Neural progenitor cell (in vitro differentiated cells): ENCODE measurements at regions not wholly inside any gene's neighbourhood (a gene's known extent, or its start where the extent isn't known, plus 50 kb on each side); places are given as distances from the start of the nearest gene placed in this dataset.
A peak's percentile ranks its signal among the peaks of the same experiment; 100 is the strongest.

ENCODE experiments used
- DNase-seq: peaks from one replicate; pipeline ENCODE4 v3.0.0-alpha.2; 2016; ENCODE audit warnings: low spot score
- H2AFZ ChIP-seq: fragments of 200-600 bp; sonication (generic); replicated peaks from 2 replicates; pipeline ENCODE4 v1.6.1; 2016; ENCODE audit warnings: antibody characterized with exemption
- H3F3A ChIP-seq: fragments of 200-600 bp; sonication (generic); 2 replicates; pipeline ENCODE4 v1.6.1; 2016; ENCODE audit warnings: antibody characterized with exemption, low read depth
- H3K27ac ChIP-seq: fragments of 200-600 bp; sonication (generic); 2 replicates; pipeline ENCODE4 v1.5.1; 2016; ENCODE audit warnings: mild to moderate bottlenecking
- H3K27me3 ChIP-seq: fragments of 200-600 bp; sonication (generic); 2 replicates; pipeline ENCODE4 v1.6.1; 2016; ENCODE audit warnings: mild to moderate bottlenecking, moderate library complexity
- H3K36me3 ChIP-seq: fragments of 200-600 bp; sonication (generic); 2 replicates; pipeline ENCODE4 v1.5.1; 2016
- H3K4me1 ChIP-seq: fragments of 200-600 bp; sonication (generic); 2 replicates; pipeline ENCODE4 v1.6.1; 2016; ENCODE audit warnings: mixed run types
- H3K4me2 ChIP-seq: fragments of 200-600 bp; sonication (generic); 2 replicates; pipeline ENCODE4 v1.6.1; 2016
- H3K4me3 ChIP-seq: fragments of 200-600 bp; sonication (generic); 2 replicates; pipeline ENCODE4 v1.5.1; 2016
- H3K79me2 ChIP-seq: fragments of 200-600 bp; sonication (generic); 2 replicates; pipeline ENCODE4 v1.6.1; 2016; ENCODE audit warnings: low read depth
- H3K9ac ChIP-seq: fragments of 200-600 bp; sonication (generic); 2 replicates; pipeline ENCODE4 v1.6.1; 2016
- H3K9me3 ChIP-seq: fragments of 200-600 bp; sonication (generic); 2 replicates; pipeline ENCODE4 v1.5.1; 2016; ENCODE audit warnings: low read depth
- H4K20me1 ChIP-seq: fragments of 200-600 bp; sonication (generic); 2 replicates; pipeline ENCODE4 v1.6.1; 2016; ENCODE audit warnings: low read depth
- H3K27ac Mint-ChIP-seq: 3 replicates; pipeline ENCODE4 v1.8.0; 2021; ENCODE audit warnings: mixed read lengths
- H3K27me3 Mint-ChIP-seq: 2 replicates; pipeline ENCODE4 v1.8.0; 2022; ENCODE audit warnings: low read depth, mild to moderate bottlenecking, inconsistent platforms, moderate library complexity, mixed read lengths; ENCODE audit not compliant: insufficient read depth
- H3K36me3 Mint-ChIP-seq: 3 replicates; pipeline ENCODE4 v1.8.0; 2021; ENCODE audit warnings: mixed read lengths
- H3K4me1 Mint-ChIP-seq: 3 replicates; pipeline ENCODE4 v1.8.0; 2021; ENCODE audit warnings: mixed read lengths
- H3K4me3 Mint-ChIP-seq: 3 replicates; pipeline ENCODE4 v1.8.0; 2021; ENCODE audit warnings: mild to moderate bottlenecking, moderate library complexity, mixed read lengths
- H3K9me3 Mint-ChIP-seq: 3 replicates; pipeline ENCODE4 v1.8.0; 2020; ENCODE audit warnings: mixed read lengths
- EZH2 ChIP-seq: fragments of 200-600 bp; sonication (generic); IDR thresholded peaks from 2 replicates; pipeline ENCODE4 v1.6.1; 2017; ENCODE audit warnings: antibody characterized with exemption, mild to moderate bottlenecking, moderate library complexity
- EZH2phosphoT487 ChIP-seq: fragments of 200-600 bp; sonication (generic); IDR thresholded peaks from 2 replicates; pipeline ENCODE4 v1.6.1; 2017; ENCODE audit warnings: antibody characterized with exemption
- TF ChIP-seq, protein P1 (sequence below): fragments of 200-600 bp; sonication (generic); IDR thresholded peaks from 2 replicates; pipeline ENCODE4 v1.5.1; 2017; ENCODE audit warnings: antibody characterized with exemption, mild to moderate bottlenecking

DNA sequence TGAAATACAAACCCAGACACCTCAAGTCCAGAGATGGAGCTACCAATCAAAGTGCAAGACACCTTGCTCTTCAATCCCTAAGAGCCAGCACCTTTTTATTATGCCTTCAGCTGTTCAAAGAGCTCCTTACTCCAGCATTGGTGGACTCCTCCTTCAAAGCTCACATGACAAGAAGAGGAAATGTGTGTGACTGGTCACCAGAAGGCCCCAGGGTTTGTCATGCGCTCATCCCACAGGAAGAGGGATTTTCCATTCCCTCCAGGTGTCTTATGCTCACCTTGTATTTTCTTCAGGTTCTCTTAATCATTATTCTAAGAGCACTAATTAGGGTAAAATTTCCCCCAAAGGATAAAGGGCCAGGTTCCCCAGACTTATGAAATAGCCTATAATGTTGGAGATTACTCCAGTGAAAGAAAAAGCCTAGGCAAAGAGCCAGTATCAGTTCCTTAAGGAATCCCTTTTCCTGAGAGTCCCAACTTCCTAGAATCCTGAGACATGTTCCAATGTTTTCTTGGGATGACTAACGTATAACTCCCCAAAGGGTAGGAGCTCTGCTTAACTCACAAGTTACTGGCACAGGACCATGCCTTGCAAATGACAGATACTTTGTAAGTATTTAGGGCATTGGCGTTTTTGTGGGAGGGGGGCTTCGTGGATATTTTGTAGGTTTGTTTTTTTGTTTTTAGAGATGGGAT, 56.9 kb upstream of the SOX9 start:
- Histone ChIP-seq H3K27ac (no peak overlapping the region), H3K27me3 (no peaks in the 10 kb centered on the region), H3K4me1 (peaks cover 8% of the 10 kb centered on the region), H3K9me3 (no peaks in the 10 kb centered on the region), H3K79me2 (no peaks in the 10 kb centered on the region), H3K36me3 (no peaks in the 10 kb centered on the region), H3F3A (no peaks in the 10 kb centered on the region), H3K9ac (no peak overlapping the region), H4K20me1 (no peaks in the 10 kb centered on the region), H3K4me2 (no peak overlapping the region), H3K4me3 (no peak overlapping the region), H2AFZ (no peak overlapping the region)
- Mint-ChIP-seq H3K27me3 (no peaks in the 10 kb centered on the region), H3K27ac (no peak overlapping the region), H3K4me3 (no peak overlapping the region), H3K9me3 (no peaks in the 10 kb centered on the region), H3K36me3 (no peaks in the 10 kb centered on the region), H3K4me1 (no peaks in the 10 kb centered on the region)
- DNase-seq = no peak
- TF ChIP-seq EZH2phosphoT487 = no peak
- TF ChIP-seq EZH2 = no peak
- TF ChIP-seq, protein P1, sequence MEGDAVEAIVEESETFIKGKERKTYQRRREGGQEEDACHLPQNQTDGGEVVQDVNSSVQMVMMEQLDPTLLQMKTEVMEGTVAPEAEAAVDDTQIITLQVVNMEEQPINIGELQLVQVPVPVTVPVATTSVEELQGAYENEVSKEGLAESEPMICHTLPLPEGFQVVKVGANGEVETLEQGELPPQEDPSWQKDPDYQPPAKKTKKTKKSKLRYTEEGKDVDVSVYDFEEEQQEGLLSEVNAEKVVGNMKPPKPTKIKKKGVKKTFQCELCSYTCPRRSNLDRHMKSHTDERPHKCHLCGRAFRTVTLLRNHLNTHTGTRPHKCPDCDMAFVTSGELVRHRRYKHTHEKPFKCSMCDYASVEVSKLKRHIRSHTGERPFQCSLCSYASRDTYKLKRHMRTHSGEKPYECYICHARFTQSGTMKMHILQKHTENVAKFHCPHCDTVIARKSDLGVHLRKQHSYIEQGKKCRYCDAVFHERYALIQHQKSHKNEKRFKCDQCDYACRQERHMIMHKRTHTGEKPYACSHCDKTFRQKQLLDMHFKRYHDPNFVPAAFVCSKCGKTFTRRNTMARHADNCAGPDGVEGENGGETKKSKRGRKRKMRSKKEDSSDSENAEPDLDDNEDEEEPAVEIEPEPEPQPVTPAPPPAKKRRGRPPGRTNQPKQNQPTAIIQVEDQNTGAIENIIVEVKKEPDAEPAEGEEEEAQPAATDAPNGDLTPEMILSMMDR = no peak

DNA sequence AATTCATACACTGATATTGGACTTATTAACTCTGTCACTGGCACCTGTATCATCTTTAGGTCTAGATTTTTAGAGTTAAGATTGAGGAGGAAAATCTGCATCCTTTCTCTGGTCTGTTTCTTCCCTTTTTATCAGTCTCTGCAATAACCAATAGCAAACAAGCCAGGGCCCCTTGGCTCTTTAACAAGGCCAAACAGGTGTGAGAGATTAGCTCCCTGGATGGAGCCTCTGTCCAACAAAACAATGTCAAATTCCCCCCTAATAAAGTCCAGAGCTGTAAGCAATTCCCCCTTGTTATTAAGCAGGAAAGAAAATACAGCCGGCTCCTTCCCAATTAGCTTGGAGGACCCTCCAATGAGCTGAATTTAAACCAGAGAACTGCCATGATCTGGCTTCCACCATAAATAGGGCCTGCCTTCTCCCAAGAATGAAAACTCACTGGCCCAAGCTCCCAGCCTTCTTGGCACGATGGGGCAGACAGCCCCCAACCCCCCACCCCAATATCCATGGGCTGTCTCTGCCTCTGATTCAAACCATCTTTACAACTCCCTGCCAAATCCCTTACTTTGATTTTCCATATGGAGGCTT, 56.1 kb upstream of the SOX9 start:
- DNase-seq = peak; percentile 7
- Histone ChIP-seq H3K27ac (no peak overlapping the region), H3K36me3 (no peaks in the 10 kb centered on the region), H2AFZ (no peak overlapping the region), H3K4me3 (no peak overlapping the region), H3K9me3 (no peaks in the 10 kb centered on the region), H3K79me2 (no peaks in the 10 kb centered on the region), H3K9ac (no peak overlapping the region), H3K4me1 (peaks cover 8% of the 10 kb centered on the region), H3K27me3 (no peaks in the 10 kb centered on the region), H3K4me2 (no peak overlapping the region), H4K20me1 (no peaks in the 10 kb centered on the region), H3F3A (no peaks in the 10 kb centered on the region)
- Mint-ChIP-seq H3K4me1 (no peaks in the 10 kb centered on the region), H3K9me3 (no peaks in the 10 kb centered on the region), H3K27ac (no peak overlapping the region), H3K27me3 (no peaks in the 10 kb centered on the region), H3K4me3 (no peak overlapping the region), H3K36me3 (no peaks in the 10 kb centered on the region)
- TF ChIP-seq EZH2phosphoT487 (no peak), EZH2 (no peak)
- TF ChIP-seq, protein P1 = no peak

DNA sequence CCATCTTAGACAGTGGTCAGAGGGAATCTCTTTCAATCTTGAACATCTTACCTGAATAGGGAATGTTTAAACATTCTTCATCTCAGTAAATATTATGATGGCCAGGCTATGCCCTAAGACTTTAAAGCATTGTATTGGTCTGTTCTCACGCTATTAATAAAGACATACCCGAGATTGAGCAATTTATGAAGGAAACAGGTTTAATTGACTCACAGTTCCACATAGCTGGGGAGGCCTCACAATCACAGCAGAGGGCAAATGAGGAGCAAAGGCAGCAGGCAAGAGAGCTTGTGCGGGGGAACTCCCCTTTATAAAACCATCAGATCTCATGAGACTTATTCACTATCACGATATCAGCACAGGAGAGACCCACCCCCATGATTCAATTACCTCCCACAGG, 55.3 kb upstream of the SOX9 start:
- H2AFZ ChIP-seq = no peak overlapping the region
- no peak overlapping the region for H3K4me3 ChIP-seq
- no peaks in the 10 kb centered on the region for H3K9me3 ChIP-seq
- H3K27me3 ChIP-seq = no peaks in the 10 kb centered on the region
- no peak overlapping the region for H3K4me2 ChIP-seq
- H3K36me3 ChIP-seq = no peaks in the 10 kb centered on the region
- Mint-ChIP-seq H3K27me3 (no peaks in the 10 kb centered on the region), H3K36me3 (no peaks in the 10 kb centered on the region), H3K4me1 (no peaks in the 10 kb centered on the region), H3K4me3 (no peak overlapping the region), H3K27ac (no peak overlapping the region), H3K9me3 (no peaks in the 10 kb centered on the region)
- no peak overlapping the region for H3K9ac ChIP-seq
- TF ChIP-seq EZH2phosphoT487 = no peak
- no peak for TF ChIP-seq EZH2
- TF ChIP-seq, protein P1 = no peak
- H3F3A ChIP-seq = no peaks in the 10 kb centered on the region
- H3K27ac ChIP-seq = no peak overlapping the region
- DNase-seq = no peak
- peaks cover 8% of the 10 kb centered on the region for H3K4me1 ChIP-seq
- H4K20me1 ChIP-seq = no peaks in the 10 kb centered on the region
- no peaks in the 10 kb centered on the region for H3K79me2 ChIP-seq
